ENCODE measurements at regions not wholly inside any gene's neighbourhood (a gene's known extent, or its start where the extent isn't known, plus 50 kb on each side); places are given as distances from the start of the nearest gene placed in this dataset.

DNA sequence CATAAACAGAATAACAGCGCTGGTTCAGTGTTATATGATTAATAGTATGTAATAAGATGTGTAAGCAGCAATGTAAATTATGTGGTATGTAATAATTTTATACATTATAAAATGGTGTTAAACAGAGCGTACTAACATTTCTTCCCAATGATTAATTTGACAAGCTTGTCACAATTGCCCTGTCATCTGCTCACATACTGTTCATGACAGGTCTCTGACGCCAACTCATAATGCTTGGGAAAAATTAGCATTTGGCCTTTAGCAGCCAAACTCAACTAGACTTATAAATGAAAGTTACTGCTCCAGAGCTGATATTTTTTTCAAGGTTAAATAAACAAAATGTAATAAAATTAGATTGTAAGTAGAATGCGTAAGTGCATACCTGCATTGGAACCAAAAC is 246.8 kb downstream of the TRAM1L1 start:
- no peak overlapping the region for H3K4me3 ChIP-seq
- 91 to 92% methylated on average over 4 of the region's 4 CpGs for WGBS, 2 donors
- no peak for DNase-seq (ENCODE audit: low spot score in 2 of 2)
- H3K9me3 ChIP-seq = no peaks in the 10 kb centered on the region
- TF ChIP-seq EP300 (IDR thresholded peaks at IDR 0.05) (no peak), POLR2A (IDR thresholded peaks at IDR 0.05) (no peak)
- TF ChIP-seq, protein P1, sequence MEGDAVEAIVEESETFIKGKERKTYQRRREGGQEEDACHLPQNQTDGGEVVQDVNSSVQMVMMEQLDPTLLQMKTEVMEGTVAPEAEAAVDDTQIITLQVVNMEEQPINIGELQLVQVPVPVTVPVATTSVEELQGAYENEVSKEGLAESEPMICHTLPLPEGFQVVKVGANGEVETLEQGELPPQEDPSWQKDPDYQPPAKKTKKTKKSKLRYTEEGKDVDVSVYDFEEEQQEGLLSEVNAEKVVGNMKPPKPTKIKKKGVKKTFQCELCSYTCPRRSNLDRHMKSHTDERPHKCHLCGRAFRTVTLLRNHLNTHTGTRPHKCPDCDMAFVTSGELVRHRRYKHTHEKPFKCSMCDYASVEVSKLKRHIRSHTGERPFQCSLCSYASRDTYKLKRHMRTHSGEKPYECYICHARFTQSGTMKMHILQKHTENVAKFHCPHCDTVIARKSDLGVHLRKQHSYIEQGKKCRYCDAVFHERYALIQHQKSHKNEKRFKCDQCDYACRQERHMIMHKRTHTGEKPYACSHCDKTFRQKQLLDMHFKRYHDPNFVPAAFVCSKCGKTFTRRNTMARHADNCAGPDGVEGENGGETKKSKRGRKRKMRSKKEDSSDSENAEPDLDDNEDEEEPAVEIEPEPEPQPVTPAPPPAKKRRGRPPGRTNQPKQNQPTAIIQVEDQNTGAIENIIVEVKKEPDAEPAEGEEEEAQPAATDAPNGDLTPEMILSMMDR (IDR thresholded peaks at IDR 0.05) = no peak
- H3K36me3 ChIP-seq = no peaks in the 10 kb centered on the region
- no peak overlapping the region for H3K27ac ChIP-seq
- no peaks in the 10 kb centered on the region for H3K27me3 ChIP-seq
- H3K4me1 ChIP-seq = no peaks in the 10 kb centered on the region

DNA sequence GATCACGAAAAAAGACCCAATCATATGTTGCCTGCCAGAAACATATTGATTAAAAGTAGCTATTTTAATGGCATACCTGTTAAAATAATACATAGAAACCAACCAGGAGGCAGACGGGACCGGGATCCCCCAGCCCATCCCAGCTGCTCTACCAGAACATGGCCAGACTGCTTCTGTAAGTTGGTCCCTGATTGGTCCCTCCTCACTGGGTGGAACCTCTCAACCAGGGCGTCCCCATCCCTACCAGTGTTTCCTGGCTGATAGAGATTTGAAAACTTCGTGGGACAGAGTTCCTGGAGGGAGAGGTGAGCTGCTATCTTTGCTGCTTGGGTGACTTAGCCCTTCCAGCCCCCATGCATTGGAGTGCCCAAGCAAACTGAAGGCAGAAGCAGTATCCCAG is 256.2 kb downstream of the TRAM1L1 start:
- TF ChIP-seq EP300 (IDR thresholded peaks at IDR 0.05) = no peak
- TF ChIP-seq POLR2A (IDR thresholded peaks at IDR 0.05) = no peak
- TF ChIP-seq, protein P1 (IDR thresholded peaks at IDR 0.05) = no peak
- 73 to 90% methylated on average over 5 of the region's 5 CpGs for WGBS, 2 donors
- Histone ChIP-seq H3K27ac (no peak overlapping the region), H3K9me3 (no peaks in the 10 kb centered on the region), H3K4me3 (no peak overlapping the region), H3K27me3 (no peaks in the 10 kb centered on the region), H3K4me1 (no peaks in the 10 kb centered on the region), H3K36me3 (no peaks in the 10 kb centered on the region)
- no peak for DNase-seq (ENCODE audit: low spot score in 2 of 2)

DNA sequence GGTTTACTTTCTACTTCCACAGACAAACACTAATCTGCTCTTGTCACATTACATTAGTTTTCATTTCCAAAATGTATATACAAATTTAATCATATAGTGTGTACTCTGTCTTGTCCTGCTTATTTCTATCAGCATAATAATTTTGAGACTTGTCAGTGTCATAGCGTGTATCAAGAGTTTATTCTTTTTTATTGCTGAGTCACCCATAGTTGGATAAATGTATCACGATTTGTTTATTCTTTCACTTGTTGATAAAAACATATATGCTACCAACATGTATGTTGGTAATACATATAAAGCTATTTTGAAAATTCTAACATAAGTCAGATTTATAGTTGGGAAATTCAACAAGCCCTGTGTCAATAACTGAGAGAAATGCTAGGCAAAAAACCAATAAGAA is 261.2 kb downstream of the TRAM1L1 start:
- WGBS, 2 donors = 89% methylated on average over 2 of the region's 2 CpGs
- no peaks in the 10 kb centered on the region for H3K4me1 ChIP-seq

DNA sequence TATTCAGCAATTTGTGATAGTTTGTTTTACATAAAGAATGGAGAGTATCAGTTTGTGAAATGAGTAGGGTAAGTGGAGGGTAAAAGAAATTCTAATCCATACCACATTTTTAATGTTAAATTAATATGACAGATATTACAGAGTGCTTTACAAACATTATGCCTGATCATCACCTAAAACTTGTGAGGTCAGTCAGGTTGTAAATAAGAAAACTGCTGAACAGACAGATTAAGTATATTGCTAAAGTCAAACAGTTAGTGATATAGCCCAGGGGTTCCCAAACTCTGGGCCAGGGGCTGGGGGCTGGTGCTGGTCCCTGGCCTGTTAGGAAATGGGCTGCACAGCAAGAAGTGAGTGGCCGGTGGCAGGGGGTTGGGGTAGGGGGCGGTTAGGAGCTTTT is 273.6 kb downstream of the TRAM1L1 start:
- DNase-seq (ENCODE audit: low spot score in 2 of 2) = no peak
- no peaks in the 10 kb centered on the region for H3K27me3 ChIP-seq
- H3K27ac ChIP-seq = no peak overlapping the region
- TF ChIP-seq, protein P1 (IDR thresholded peaks at IDR 0.05) = no peak
- TF ChIP-seq POLR2A (IDR thresholded peaks at IDR 0.05) = no peak
- no peak for TF ChIP-seq EP300 (IDR thresholded peaks at IDR 0.05)
- H3K9me3 ChIP-seq = no peaks in the 10 kb centered on the region
- 80 to 85% methylated on average over 2 of the region's 2 CpGs for WGBS, 2 donors
- no peaks in the 10 kb centered on the region for H3K4me1 ChIP-seq
- H3K36me3 ChIP-seq = no peaks in the 10 kb centered on the region
- no peak overlapping the region for H3K4me3 ChIP-seq

More for the DNA sequence above, 261.2 kb downstream of the TRAM1L1 start:
- H3K27ac ChIP-seq = no peak overlapping the region
- H3K27me3 ChIP-seq = no peaks in the 10 kb centered on the region
- TF ChIP-seq EP300 (IDR thresholded peaks at IDR 0.05) = no peak
- H3K9me3 ChIP-seq = no peaks in the 10 kb centered on the region
- no peak for DNase-seq (ENCODE audit: low spot score in 2 of 2)
- no peak overlapping the region for H3K4me3 ChIP-seq
- H3K36me3 ChIP-seq = no peaks in the 10 kb centered on the region

DNA sequence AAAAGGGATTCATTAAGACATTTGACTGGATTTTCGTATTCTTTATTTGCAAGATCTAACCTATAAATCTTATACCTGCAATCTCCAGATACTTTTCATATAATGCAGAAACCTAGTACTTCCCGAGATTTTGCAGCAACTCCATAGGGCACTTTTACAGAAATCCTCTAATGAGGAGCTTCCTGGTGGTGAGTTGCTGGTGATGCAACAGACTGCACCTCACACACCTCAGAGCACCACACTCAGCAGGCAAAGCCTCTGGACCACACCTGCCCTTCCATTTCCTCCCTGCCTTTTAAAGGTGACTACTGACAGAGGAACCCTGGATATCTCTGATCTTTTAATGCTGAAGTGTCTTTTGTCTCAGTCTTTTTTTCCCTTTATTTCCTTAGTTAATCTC is 289.4 kb downstream of the TRAM1L1 start:
- TF ChIP-seq, protein P1 (IDR thresholded peaks at IDR 0.05) = no peak
- TF ChIP-seq POLR2A (IDR thresholded peaks at IDR 0.05) (no peak), EP300 (IDR thresholded peaks at IDR 0.05) (no peak)
- Histone ChIP-seq H3K36me3 (no peaks in the 10 kb centered on the region), H3K27me3 (no peaks in the 10 kb centered on the region), H3K4me3 (no peak overlapping the region), H3K9me3 (no peaks in the 10 kb centered on the region), H3K27ac (no peak overlapping the region), H3K4me1 (no peaks in the 10 kb centered on the region)
- DNase-seq (ENCODE audit: low spot score in 2 of 2) = no peak
- whole genome bisulfite sequencing, 2 donors = 75 to 83% methylated on average over 2 of the region's 2 CpGs

DNA sequence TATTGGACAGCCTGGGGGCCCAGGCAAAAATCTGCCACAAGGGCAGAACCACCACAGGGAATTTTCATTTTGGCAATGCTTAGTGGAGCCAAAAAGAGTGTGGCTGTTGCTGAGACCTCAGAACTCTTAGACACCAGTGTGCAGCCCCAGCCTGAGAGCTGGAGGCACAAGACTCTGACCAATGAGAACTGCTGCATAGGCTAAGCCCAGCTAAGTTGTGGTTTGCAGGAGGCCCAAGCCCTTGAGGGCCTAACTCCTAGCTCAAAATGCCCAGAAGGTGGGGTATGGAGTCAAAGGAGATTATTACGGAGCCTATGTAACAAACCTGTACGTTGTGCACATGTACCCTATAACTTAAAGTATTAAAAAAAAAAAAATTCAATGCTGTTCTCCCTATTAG is 296.7 kb downstream of the TRAM1L1 start:
- Histone ChIP-seq H3K4me1 (no peaks in the 10 kb centered on the region), H3K4me3 (no peak overlapping the region), H3K36me3 (no peaks in the 10 kb centered on the region), H3K27ac (no peak overlapping the region), H3K27me3 (no peaks in the 10 kb centered on the region), H3K9me3 (no peaks in the 10 kb centered on the region)
- DNase-seq (ENCODE audit: low spot score in 2 of 2) = no peak
- TF ChIP-seq, protein P1 (IDR thresholded peaks at IDR 0.05) = no peak
- TF ChIP-seq EP300 (IDR thresholded peaks at IDR 0.05) = no peak
- no peak for TF ChIP-seq POLR2A (IDR thresholded peaks at IDR 0.05)
- 89 to 97% methylated on average over 2 of the region's 2 CpGs for WGBS, 2 donors

All from tibial nerve (tissue), 4 donors.